Panc1 (cell line): ENCODE measurements at regions not wholly inside any gene's neighbourhood (a gene's known extent, or its start where the extent isn't known, plus 50 kb on each side); places are given as distances from the start of the nearest gene placed in this dataset.

Experiments used
- TCF7L2 ChIP-seq: IDR thresholded peaks from 2 replicates; pipeline ENCODE4 v1.6.1; 2011; ENCODE audit warnings: mild to moderate bottlenecking, low read depth, low read length, inconsistent platforms
- TF ChIP-seq, protein P1 (sequence below): fragments of 450-650 bp; IDR thresholded peaks from 2 replicates; pipeline ENCODE4 v1.5.1; 2017; ENCODE audit warnings: mild to moderate bottlenecking

GRCh38 chr3:5788496-5788895 is 601.0 kb downstream of the EDEM1 start:
- TF ChIP-seq, protein P1, sequence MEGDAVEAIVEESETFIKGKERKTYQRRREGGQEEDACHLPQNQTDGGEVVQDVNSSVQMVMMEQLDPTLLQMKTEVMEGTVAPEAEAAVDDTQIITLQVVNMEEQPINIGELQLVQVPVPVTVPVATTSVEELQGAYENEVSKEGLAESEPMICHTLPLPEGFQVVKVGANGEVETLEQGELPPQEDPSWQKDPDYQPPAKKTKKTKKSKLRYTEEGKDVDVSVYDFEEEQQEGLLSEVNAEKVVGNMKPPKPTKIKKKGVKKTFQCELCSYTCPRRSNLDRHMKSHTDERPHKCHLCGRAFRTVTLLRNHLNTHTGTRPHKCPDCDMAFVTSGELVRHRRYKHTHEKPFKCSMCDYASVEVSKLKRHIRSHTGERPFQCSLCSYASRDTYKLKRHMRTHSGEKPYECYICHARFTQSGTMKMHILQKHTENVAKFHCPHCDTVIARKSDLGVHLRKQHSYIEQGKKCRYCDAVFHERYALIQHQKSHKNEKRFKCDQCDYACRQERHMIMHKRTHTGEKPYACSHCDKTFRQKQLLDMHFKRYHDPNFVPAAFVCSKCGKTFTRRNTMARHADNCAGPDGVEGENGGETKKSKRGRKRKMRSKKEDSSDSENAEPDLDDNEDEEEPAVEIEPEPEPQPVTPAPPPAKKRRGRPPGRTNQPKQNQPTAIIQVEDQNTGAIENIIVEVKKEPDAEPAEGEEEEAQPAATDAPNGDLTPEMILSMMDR, result no peak
- TF ChIP-seq TCF7L2, result no peak
